Progenitor cell of endocrine pancreas (in vitro differentiated cells): ENCODE measurements at regions not wholly inside any gene's neighbourhood (a gene's known extent, or its start where the extent isn't known, plus 50 kb on each side); places are given as distances from the start of the nearest gene placed in this dataset.
A peak's percentile ranks its signal among the peaks of the same experiment; 100 is the strongest.

Experiments
- DNase-seq: peaks from one replicate; pipeline ENCODE4 v3.0.0; 2021; ENCODE audit warnings: low spot score; ENCODE audit not compliant: unreplicated experiment
- H3K27ac Mint-ChIP-seq: 2 replicates; pipeline ENCODE4 v1.8.0; 2021; ENCODE audit warnings: mild to moderate bottlenecking, moderate library complexity, mixed read lengths
- H3K27me3 Mint-ChIP-seq: 2 replicates; pipeline ENCODE4 v1.8.0; 2021; ENCODE audit warnings: mixed read lengths
- H3K36me3 Mint-ChIP-seq: 2 replicates; pipeline ENCODE4 v1.8.0; 2022; ENCODE audit warnings: mixed read lengths; ENCODE audit not compliant: insufficient read depth
- H3K4me1 Mint-ChIP-seq: 2 replicates; pipeline ENCODE4 v1.8.0; 2021; ENCODE audit warnings: low read depth, mixed read lengths
- H3K4me3 Mint-ChIP-seq: 2 replicates; pipeline ENCODE4 v1.8.0; 2021; ENCODE audit warnings: low read depth, mild to moderate bottlenecking, moderate library complexity, mixed read lengths
- H3K9me3 Mint-ChIP-seq: 2 replicates; pipeline ENCODE4 v1.8.0; 2021; ENCODE audit warnings: low read depth, mixed read lengths
- CTCF ChIP-seq: fragments of 200-600 bp; sonication (generic); IDR thresholded peaks from one replicate; pipeline ENCODE4 v1.5.0; 2021; ENCODE audit warnings: antibody characterized with exemption, mild to moderate bottlenecking; ENCODE audit not compliant: unreplicated experiment

GRCh38 chr22:48722661-48723060 is 1105.0 kb downstream of the BRD1 start:
- Mint-ChIP-seq H3K9me3 (peaks cover 15% of the 10 kb centered on the region), H3K27ac (no peak overlapping the region)

GRCh38 chr22:48721395-48721669 is 1106.3 kb downstream of the BRD1 start:
- H3K4me3 Mint-ChIP-seq, result no peak overlapping the region
- H3K4me1 Mint-ChIP-seq, result peaks cover 2% of the 10 kb centered on the region
- H3K27me3 Mint-ChIP-seq, result no peaks in the 10 kb centered on the region
- no peak for DNase-seq
- peak overlapping the region; percentile 73 for H3K27ac Mint-ChIP-seq
- TF ChIP-seq CTCF, result no peak
- peaks cover 2% of the 10 kb centered on the region for H3K36me3 Mint-ChIP-seq
- H3K9me3 Mint-ChIP-seq, result peaks cover 10% of the 10 kb centered on the region

More at GRCh38 chr22:48722661-48723060, 1105.0 kb downstream of the BRD1 start:
- H3K27me3 Mint-ChIP-seq, result no peaks in the 10 kb centered on the region
- peaks cover 5% of the 10 kb centered on the region for H3K36me3 Mint-ChIP-seq
- no peak overlapping the region for H3K4me3 Mint-ChIP-seq
- peaks cover 2% of the 10 kb centered on the region for H3K4me1 Mint-ChIP-seq
- TF ChIP-seq CTCF, result no peak
- no peak for DNase-seq

- H3K4me3 Mint-ChIP-seq, result no peak overlapping the region
- DNase-seq, result no peak
- TF ChIP-seq CTCF, result no peak
- H3K9me3 Mint-ChIP-seq, result peaks cover 6% of the 10 kb centered on the region
- H3K27ac Mint-ChIP-seq, result peak overlapping the region; percentile 73
- H3K4me1 Mint-ChIP-seq, result peaks cover 2% of the 10 kb centered on the region
- no peaks in the 10 kb centered on the region for H3K27me3 Mint-ChIP-seq
- peaks cover under 1% of the 10 kb centered on the region for H3K36me3 Mint-ChIP-seq
Measured at GRCh38 chr22:48720662-48721394, 1106.8 kb downstream of the BRD1 start.

GRCh38 chr22:48719978-48720661 is 1107.6 kb downstream of the BRD1 start:
- Mint-ChIP-seq H3K27me3 (no peaks in the 10 kb centered on the region), H3K4me1 (peaks cover 2% of the 10 kb centered on the region), H3K27ac (peak overlapping the region; percentile 13), H3K4me3 (no peak overlapping the region), H3K9me3 (no peaks in the 10 kb centered on the region), H3K36me3 (peaks cover 3% of the 10 kb centered on the region)
- TF ChIP-seq CTCF, result peak; percentile 44
- DNase-seq, result no peak

GRCh38 chr22:48718818-48719500 is 1108.7 kb downstream of the BRD1 start:
- H3K9me3 Mint-ChIP-seq, result no peaks in the 10 kb centered on the region
- peaks cover 2% of the 10 kb centered on the region for H3K4me1 Mint-ChIP-seq
- H3K27me3 Mint-ChIP-seq, result no peaks in the 10 kb centered on the region
- TF ChIP-seq CTCF, result no peak
- H3K36me3 Mint-ChIP-seq, result peaks cover 6% of the 10 kb centered on the region
- no peak overlapping the region for H3K4me3 Mint-ChIP-seq
- peak overlapping the region; percentile 76 for H3K27ac Mint-ChIP-seq
- DNase-seq, result no peak
